GM21367 (cell line): ENCODE measurements at regions not wholly inside any gene's neighbourhood (a gene's known extent, or its start where the extent isn't known, plus 50 kb on each side); places are given as distances from the start of the nearest gene placed in this dataset.

ENCODE experiments used
- ATAC-seq: cut with Tn5 transposase; IDR thresholded peaks from one replicate; pipeline ENCODE4 v1.9.1; 2021; ENCODE audit not compliant: unreplicated experiment

- no peak for ATAC-seq
Observed at GRCh38 chr4:104418286-104418685, 76.4 kb downstream of the CXXC4 start.

- ATAC-seq: no peak
Observed at GRCh38 chr4:104417357-104417882, 77.3 kb downstream of the CXXC4 start.

- ATAC-seq: no peak
Observed at GRCh38 chr4:104416725-104417356, 77.9 kb downstream of the CXXC4 start.

- no peak for ATAC-seq
Observed at GRCh38 chr4:104413487-104413886, 81.2 kb downstream of the CXXC4 start.

GRCh38 chr4:104412344-104412743, 82.3 kb downstream of the CXXC4 start:
- no peak for ATAC-seq

GRCh38 chr4:104411502-104411901, 83.2 kb downstream of the CXXC4 start:
- ATAC-seq: no peak

GRCh38 chr4:104408878-104409277, 85.8 kb downstream of the CXXC4 start:
- ATAC-seq: no peak

GRCh38 chr4:104404361-104404760, 90.3 kb downstream of the CXXC4 start:
- no peak for ATAC-seq

GRCh38 chr4:104395168-104395614, 99.5 kb downstream of the CXXC4 start:
- ATAC-seq: no peak

- no peak for ATAC-seq
Observed at GRCh38 chr4:104394406-104395167, 100.1 kb downstream of the CXXC4 start.

- no peak for ATAC-seq
Observed at GRCh38 chr4:104393655-104394324, 100.9 kb downstream of the CXXC4 start.

- no peak for ATAC-seq
Observed at GRCh38 chr4:104385713-104386112, 109.0 kb downstream of the CXXC4 start.

- ATAC-seq: no peak
Observed at GRCh38 chr4:104382961-104383360, 111.7 kb downstream of the CXXC4 start.

GRCh38 chr4:104381729-104382128, 113.0 kb downstream of the CXXC4 start:
- ATAC-seq: no peak

- no peak for ATAC-seq
Observed at GRCh38 chr4:104365618-104366017, 129.1 kb downstream of the CXXC4 start.

GRCh38 chr4:104353481-104353880, 141.2 kb downstream of the CXXC4 start:
- ATAC-seq: no peak

GRCh38 chr4:104352211-104352610, 142.5 kb downstream of the CXXC4 start:
- ATAC-seq: no peak

GRCh38 chr4:104351706-104352105, 143.0 kb downstream of the CXXC4 start:
- no peak for ATAC-seq

GRCh38 chr4:104345598-104346242, 149.0 kb downstream of the CXXC4 start:
- no peak for ATAC-seq

GRCh38 chr4:104344342-104344980, 150.2 kb downstream of the CXXC4 start:
- no peak for ATAC-seq

- ATAC-seq: no peak
Observed at GRCh38 chr4:104334410-104334809, 160.3 kb downstream of the CXXC4 start.
